H9 (cell line): ENCODE measurements at regions not wholly inside any gene's neighbourhood (a gene's known extent, or its start where the extent isn't known, plus 50 kb on each side); places are given as distances from the start of the nearest gene placed in this dataset.

Source experiments
- DNase-seq: peaks from one replicate; pipeline ENCODE4 v3.0.0-alpha.2; 2017
- H2AFZ ChIP-seq: one replicate; pipeline ENCODE4 v1.6.1; 2013; ENCODE audit warnings: mild to moderate bottlenecking, low read length, control low read depth, moderate library complexity
- H2AK5ac ChIP-seq: 2 replicates; pipeline ENCODE4 v1.6.1; 2013; ENCODE audit warnings: low read length, control low read depth, mixed read lengths; ENCODE audit not compliant: insufficient read length
- H2BK120ac ChIP-seq: one replicate; pipeline ENCODE4 v1.6.1; 2013; ENCODE audit warnings: low read depth, mild to moderate bottlenecking, low read length, control low read depth, inconsistent platforms; ENCODE audit not compliant: poor library complexity, severe bottlenecking
- H2BK12ac ChIP-seq: 2 replicates; pipeline ENCODE4 v1.6.1; 2013; ENCODE audit warnings: low read length, control low read depth, mixed read lengths, low read depth; ENCODE audit not compliant: insufficient read length
- H2BK15ac ChIP-seq: 2 replicates; pipeline ENCODE4 v1.6.1; 2013; ENCODE audit warnings: low read depth, low read length, control low read depth
- H2BK20ac ChIP-seq: one replicate; pipeline ENCODE4 v1.6.1; 2013; ENCODE audit warnings: low read depth, mild to moderate bottlenecking, low read length, control low read depth, inconsistent platforms; ENCODE audit not compliant: poor library complexity, severe bottlenecking
- H2BK5ac ChIP-seq: 2 replicates; pipeline ENCODE4 v1.6.1; 2013; ENCODE audit warnings: low read length, control low read depth, mixed read lengths; ENCODE audit not compliant: insufficient read length
- H3K14ac ChIP-seq: 2 replicates; pipeline ENCODE4 v1.6.1; 2013; ENCODE audit warnings: low read length, control low read depth; ENCODE audit not compliant: insufficient read depth
- H3K18ac ChIP-seq: 2 replicates; pipeline ENCODE4 v1.6.1; 2013; ENCODE audit warnings: low read depth, mild to moderate bottlenecking, mixed read lengths, low read length, control low read depth; ENCODE audit not compliant: insufficient read length
- H3K23ac ChIP-seq: 2 replicates; pipeline ENCODE4 v1.6.1; 2013; ENCODE audit warnings: low read length, control low read depth, mixed read lengths, low read depth; ENCODE audit not compliant: insufficient read length
- H3K23me2 ChIP-seq: 2 replicates; pipeline ENCODE4 v1.6.1; 2013; ENCODE audit warnings: low read depth, mild to moderate bottlenecking, mixed read lengths, low read length, control low read depth; ENCODE audit not compliant: insufficient read length, poor library complexity, severe bottlenecking
- H3K27ac ChIP-seq: 2 replicates; pipeline ENCODE4 v1.5.1; 2013; ENCODE audit warnings: low read length, control low read depth, mixed read lengths, low read depth; ENCODE audit not compliant: insufficient read length
- H3K27me3 ChIP-seq: 2 replicates; pipeline ENCODE4 v1.6.1; 2013; ENCODE audit warnings: low read length, control low read depth, inconsistent platforms; ENCODE audit not compliant: insufficient read depth
- H3K4ac ChIP-seq: 2 replicates; pipeline ENCODE4 v1.6.1; 2013; ENCODE audit warnings: low read depth, mild to moderate bottlenecking, control low read depth, inconsistent platforms, low read length, moderate library complexity
- H3K4me1 ChIP-seq: 2 replicates; pipeline ENCODE4 v1.6.1; 2013; ENCODE audit warnings: low read length, control low read depth, inconsistent platforms; ENCODE audit not compliant: insufficient read depth
- H3K4me2 ChIP-seq: 2 replicates; pipeline ENCODE4 v1.6.1; 2013; ENCODE audit warnings: low read length, control low read depth, mixed read lengths; ENCODE audit not compliant: insufficient read length, insufficient read depth
- H3K56ac ChIP-seq: 2 replicates; pipeline ENCODE4 v1.6.1; 2013; ENCODE audit warnings: low read depth, mild to moderate bottlenecking, mixed read lengths, low read length, control low read depth; ENCODE audit not compliant: insufficient read length
- H3K79me1 ChIP-seq: 2 replicates; pipeline ENCODE4 v1.6.1; 2013; ENCODE audit warnings: low read depth, mild to moderate bottlenecking, moderate library complexity, low read length, control low read depth, inconsistent platforms; ENCODE audit not compliant: insufficient read depth, poor library complexity, severe bottlenecking
- H3K79me2 ChIP-seq: 2 replicates; pipeline ENCODE4 v1.6.1; 2013; ENCODE audit warnings: low read length, control low read depth, inconsistent platforms; ENCODE audit not compliant: insufficient read depth
- H3K9ac ChIP-seq: 2 replicates; pipeline ENCODE4 v1.6.1; 2013; ENCODE audit warnings: low read length, control low read depth, mixed read lengths; ENCODE audit not compliant: insufficient read length; ENCODE audit errors: extremely low read depth
- H3K9me3 ChIP-seq: one replicate; pipeline ENCODE4 v1.6.1; 2013; ENCODE audit warnings: low read depth, low read length, inconsistent platforms; ENCODE audit not compliant: control insufficient read depth
- H3T11ph ChIP-seq: one replicate; pipeline ENCODE4 v1.6.1; 2013; ENCODE audit warnings: mild to moderate bottlenecking, low read length, control low read depth, inconsistent platforms
- H4K20me1 ChIP-seq: one replicate; pipeline ENCODE4 v1.6.1; 2013; ENCODE audit not compliant: control insufficient read depth, insufficient read length, insufficient read depth
- H4K5ac ChIP-seq: 2 replicates; pipeline ENCODE4 v1.6.1; 2013; ENCODE audit warnings: low read depth, mild to moderate bottlenecking, mixed read lengths, low read length, control low read depth; ENCODE audit not compliant: insufficient read length
- H4K8ac ChIP-seq: replicated peaks from 2 replicates; pipeline ENCODE4 v1.6.1; 2013; ENCODE audit warnings: low read length, control low read depth, mixed read lengths, low read depth; ENCODE audit not compliant: insufficient read length
- H4K91ac ChIP-seq: 2 replicates; pipeline ENCODE4 v1.6.1; 2013; ENCODE audit warnings: low read depth, mild to moderate bottlenecking, moderate library complexity, mixed read lengths, low read length, control low read depth; ENCODE audit not compliant: insufficient read length
- H3K27ac Mint-ChIP-seq, 3 experiments: 2 replicates in 2 of 3; 3 replicates in 1 of 3; pipeline ENCODE4 v1.8.0; 2020 to 2021; ENCODE audit warnings: mixed read lengths in 3 of 3, mild to moderate bottlenecking in 1 of 3, moderate library complexity in 1 of 3
- H3K27me3 Mint-ChIP-seq: 2 replicates; pipeline ENCODE4 v1.8.0; 2021; ENCODE audit warnings: low read depth, mild to moderate bottlenecking, moderate library complexity, mixed read lengths
- H3K36me3 Mint-ChIP-seq, 3 experiments: 2 replicates in 2 of 3; 3 replicates in 1 of 3; pipeline ENCODE4 v1.8.0; 2020 to 2021; ENCODE audit warnings: low read depth in 3 of 3, mixed read lengths in 3 of 3; ENCODE audit not compliant: insufficient read depth in 1 of 3
- H3K4me1 Mint-ChIP-seq, 2 experiments: 2 replicates each; pipeline ENCODE4 v1.8.0; 2020; ENCODE audit warnings: mixed read lengths in 2 of 2
- H3K4me3 Mint-ChIP-seq, 2 experiments: 2 replicates in 1 of 2; 3 replicates in 1 of 2; pipeline ENCODE4 v1.8.0; 2020 to 2021; ENCODE audit warnings: mild to moderate bottlenecking in 2 of 2, mixed read lengths in 2 of 2, moderate library complexity in 1 of 2
- H3K9me3 Mint-ChIP-seq, 2 experiments: 2 replicates in 1 of 2; 3 replicates in 1 of 2; pipeline ENCODE4 v1.8.0; 2020; ENCODE audit warnings: mild to moderate bottlenecking in 2 of 2, mixed read lengths in 2 of 2, moderate library complexity in 1 of 2
- WGBS: extraction: QIAGEN DNeasy Blood & Tissue Kit; methylation state at CpG from one replicate; pipeline ENCODE4 v1.1.7; 2013; ENCODE audit warnings: missing lambda C conversion rate, low lambda C conversion rate, mixed read lengths; ENCODE audit not compliant: insufficient read length; ENCODE audit errors: extremely low coverage; 5-methylcytosine and 5-hydroxymethylcytosine counted together
- TF ChIP-seq, protein P1 (sequence below): fragments of 200-600 bp; sonication (generic); conservative IDR thresholded peaks from 3 replicates; pipeline ENCODE4 v1.8.0; 2021; ENCODE audit warnings: antibody characterized with exemption, mild to moderate bottlenecking

GRCh38 chr18:1370552-1370951 is 465.9 kb downstream of the ADCYAP1 start:
- Histone ChIP-seq H4K91ac (no peak overlapping the region), H2BK20ac (no peak overlapping the region), H3K18ac (no peak overlapping the region), H2BK5ac (no peak overlapping the region), H3K27ac (no peak overlapping the region), H3K4me2 (no peak overlapping the region), H3K4ac (no peak overlapping the region), H2AK5ac (no peak overlapping the region), H2AFZ (no peak overlapping the region), H3K56ac (no peak overlapping the region), H2BK12ac (no peak overlapping the region), H2BK120ac (no peak overlapping the region), H3K79me2 (no peaks in the 10 kb centered on the region), H3K14ac (no peak overlapping the region), H4K5ac (no peak overlapping the region), H3K27me3 (no peaks in the 10 kb centered on the region; the same call in 1 of the 2 replicates), H3K23ac (no peak overlapping the region), H3K4me1 (no peaks in the 10 kb centered on the region), H3K9ac (no peak overlapping the region), H2BK15ac (no peak overlapping the region), H4K20me1 (no peaks in the 10 kb centered on the region), H3K79me1 (no peaks in the 10 kb centered on the region), H3K23me2 (no peaks in the 10 kb centered on the region), H4K8ac (no peak overlapping the region), H3T11ph (no peak overlapping the region), H3K9me3 (no peaks in the 10 kb centered on the region)
- H3K4me1 Mint-ChIP-seq = no peaks in the 10 kb centered on the region
- TF ChIP-seq, protein P1, sequence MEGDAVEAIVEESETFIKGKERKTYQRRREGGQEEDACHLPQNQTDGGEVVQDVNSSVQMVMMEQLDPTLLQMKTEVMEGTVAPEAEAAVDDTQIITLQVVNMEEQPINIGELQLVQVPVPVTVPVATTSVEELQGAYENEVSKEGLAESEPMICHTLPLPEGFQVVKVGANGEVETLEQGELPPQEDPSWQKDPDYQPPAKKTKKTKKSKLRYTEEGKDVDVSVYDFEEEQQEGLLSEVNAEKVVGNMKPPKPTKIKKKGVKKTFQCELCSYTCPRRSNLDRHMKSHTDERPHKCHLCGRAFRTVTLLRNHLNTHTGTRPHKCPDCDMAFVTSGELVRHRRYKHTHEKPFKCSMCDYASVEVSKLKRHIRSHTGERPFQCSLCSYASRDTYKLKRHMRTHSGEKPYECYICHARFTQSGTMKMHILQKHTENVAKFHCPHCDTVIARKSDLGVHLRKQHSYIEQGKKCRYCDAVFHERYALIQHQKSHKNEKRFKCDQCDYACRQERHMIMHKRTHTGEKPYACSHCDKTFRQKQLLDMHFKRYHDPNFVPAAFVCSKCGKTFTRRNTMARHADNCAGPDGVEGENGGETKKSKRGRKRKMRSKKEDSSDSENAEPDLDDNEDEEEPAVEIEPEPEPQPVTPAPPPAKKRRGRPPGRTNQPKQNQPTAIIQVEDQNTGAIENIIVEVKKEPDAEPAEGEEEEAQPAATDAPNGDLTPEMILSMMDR = no peak
- no peaks in the 10 kb centered on the region for H3K9me3 Mint-ChIP-seq
- WGBS = no CpG with 5 or more reads among the region's 6 CpGs
- no peak overlapping the region for H3K27ac Mint-ChIP-seq
- H3K27me3 Mint-ChIP-seq = no peaks in the 10 kb centered on the region
- DNase-seq = no peak
- no peak overlapping the region for H3K4me3 Mint-ChIP-seq
- H3K36me3 Mint-ChIP-seq = no peaks in the 10 kb centered on the region
